ENCODE measurements at regions not wholly inside any gene's neighbourhood (a gene's known extent, or its start where the extent isn't known, plus 50 kb on each side); places are given as distances from the start of the nearest gene placed in this dataset.

GRCh38 chr9:89797255-89797654 lies 192.4 kb downstream of the GADD45G start:
- no peak overlapping the region for H3K4me3 ChIP-seq
- intact Hi-C loops (cut with DNase I): no loop called here
- no peak for TF ChIP-seq CTCF (IDR thresholded peaks at IDR 0.05)
- no peak for DNase-seq (ENCODE audit: low spot score in 2 of 2)
- no peak overlapping the region for H3K27ac ChIP-seq
- no peaks in the 10 kb centered on the region for H3K9me3 ChIP-seq
- peaks cover 0 to 8% of the 10 kb centered on the region in 2 donors for H3K4me1 ChIP-seq
- no peaks in the 10 kb centered on the region for H3K36me3 ChIP-seq
- no peaks in the 10 kb centered on the region for H3K27me3 ChIP-seq

- H3K4me1 ChIP-seq: peaks cover 4 to 9% of the 10 kb centered on the region in 2 donors
- no peaks in the 10 kb centered on the region for H3K27me3 ChIP-seq
- no peak overlapping the region for H3K27ac ChIP-seq
- intact Hi-C loops (cut with DNase I): no loop called here
- H3K9me3 ChIP-seq: no peaks in the 10 kb centered on the region
- DNase-seq (ENCODE audit: low spot score in 2 of 2): no peak
- no peak for TF ChIP-seq CTCF (IDR thresholded peaks at IDR 0.05)
- no peaks in the 10 kb centered on the region for H3K36me3 ChIP-seq
- no peak overlapping the region for H3K4me3 ChIP-seq
Measured at GRCh38 chr9:89797937-89798455, 193.2 kb downstream of the GADD45G start.

GRCh38 chr9:89798547-89799120 lies 193.8 kb downstream of the GADD45G start:
- no peak for DNase-seq (ENCODE audit: low spot score in 2 of 2)
- Histone ChIP-seq H3K4me3 (no peak overlapping the region), H3K9me3 (no peaks in the 10 kb centered on the region), H3K27me3 (no peaks in the 10 kb centered on the region), H3K4me1 (peaks cover 4 to 9% of the 10 kb centered on the region in 2 donors), H3K27ac (no peak overlapping the region), H3K36me3 (no peaks in the 10 kb centered on the region)
- no peak for TF ChIP-seq CTCF (IDR thresholded peaks at IDR 0.05)
- intact Hi-C loops (cut with DNase I): no loop called here

GRCh38 chr9:89799221-89799620 lies 194.4 kb downstream of the GADD45G start:
- H3K27ac ChIP-seq: no peak overlapping the region
- intact Hi-C loops (cut with DNase I): no loop called here
- H3K4me1 ChIP-seq: peaks cover 4 to 9% of the 10 kb centered on the region in 2 donors
- TF ChIP-seq CTCF (IDR thresholded peaks at IDR 0.05): no peak
- no peak overlapping the region for H3K4me3 ChIP-seq
- H3K27me3 ChIP-seq: no peaks in the 10 kb centered on the region
- no peak for DNase-seq (ENCODE audit: low spot score in 2 of 2)
- no peaks in the 10 kb centered on the region for H3K9me3 ChIP-seq
- H3K36me3 ChIP-seq: no peaks in the 10 kb centered on the region

- Histone ChIP-seq H3K36me3 (no peaks in the 10 kb centered on the region), H3K4me3 (no peak overlapping the region), H3K27me3 (no peaks in the 10 kb centered on the region), H3K4me1 (peaks cover 4 to 9% of the 10 kb centered on the region in 2 donors), H3K27ac (no peak overlapping the region), H3K9me3 (no peaks in the 10 kb centered on the region)
- DNase-seq (ENCODE audit: low spot score in 2 of 2): no peak
- intact Hi-C loops (cut with DNase I): no loop called here
- TF ChIP-seq CTCF (IDR thresholded peaks at IDR 0.05): no peak
Measured at GRCh38 chr9:89799766-89800165, 195.0 kb downstream of the GADD45G start.

GRCh38 chr9:89801341-89801740 lies 196.5 kb downstream of the GADD45G start:
- intact Hi-C loops (cut with DNase I): no loop called here
- H3K27ac ChIP-seq: no peak overlapping the region
- H3K27me3 ChIP-seq: no peaks in the 10 kb centered on the region
- H3K4me1 ChIP-seq: peaks cover 4 to 9% of the 10 kb centered on the region in 2 donors
- TF ChIP-seq CTCF (IDR thresholded peaks at IDR 0.05): no peak
- no peaks in the 10 kb centered on the region for H3K36me3 ChIP-seq
- no peaks in the 10 kb centered on the region for H3K9me3 ChIP-seq
- no peak overlapping the region for H3K4me3 ChIP-seq
- DNase-seq (ENCODE audit: low spot score in 2 of 2): no peak

Measured in ascending aorta (tissue), 2 donors.